Hippocampal formation (tissue), 2 donors: ENCODE measurements at regions not wholly inside any gene's neighbourhood (a gene's known extent, or its start where the extent isn't known, plus 50 kb on each side); places are given as distances from the start of the nearest gene placed in this dataset.

Experiments used
- DNase-seq, 2 donors: peaks; one replicate each; lab custom pipeline; 2025; lab: John Stamatoyannopoulos, UW

DNA sequence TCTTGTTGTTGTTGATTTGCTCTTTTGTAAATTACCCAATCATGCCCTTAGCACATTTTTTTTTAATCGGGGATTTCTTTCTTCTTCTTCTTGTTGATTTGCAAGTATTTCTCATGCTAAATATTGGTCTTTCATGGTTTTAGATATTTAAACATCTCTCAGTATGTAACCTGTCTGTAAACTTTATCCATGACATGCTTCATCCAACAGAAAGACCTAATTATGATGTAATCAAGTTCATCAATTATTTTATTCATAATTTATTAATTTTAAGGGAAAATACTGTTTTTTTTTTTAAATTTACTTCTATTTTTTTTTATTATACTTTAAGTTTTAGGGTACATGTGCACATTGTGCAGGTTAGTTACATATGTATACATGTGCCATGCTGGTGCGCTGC, 69.8 kb downstream of the TNFSF18 start:
- DNase-seq = no peak
